WTC11 (cell line): ENCODE measurements at regions not wholly inside any gene's neighbourhood (a gene's known extent, or its start where the extent isn't known, plus 50 kb on each side); places are given as distances from the start of the nearest gene placed in this dataset.

Experiments
- ATF3 ChIP-seq: sonication (generic); formaldehyde crosslinking; conservative IDR thresholded peaks from 2 replicates; pipeline ENCODE4 v1.8.1; 2022; ENCODE audit warnings: mild to moderate bottlenecking, missing genetic modification reagents
- CBFB ChIP-seq: sonication (generic); formaldehyde crosslinking; IDR thresholded peaks from 2 replicates; pipeline ENCODE4 v1.8.1; 2022; ENCODE audit warnings: mild to moderate bottlenecking, low read depth, missing genetic modification reagents
- CTCF ChIP-seq: fragments of 200-600 bp; IDR thresholded peaks from 2 replicates; pipeline ENCODE4 v1.8.0; 2022; ENCODE audit warnings: antibody characterized with exemption
- E2F1 ChIP-seq: sonication (generic); formaldehyde crosslinking; IDR thresholded peaks from 2 replicates; pipeline ENCODE4 v1.8.0; 2022; ENCODE audit warnings: mild to moderate bottlenecking, missing genetic modification reagents
- ETV6 ChIP-seq: sonication (generic); formaldehyde crosslinking; IDR thresholded peaks from 2 replicates; pipeline ENCODE4 v1.8.1; 2022; ENCODE audit warnings: mild to moderate bottlenecking, missing genetic modification reagents
- FOXP1 ChIP-seq: sonication (generic); formaldehyde crosslinking; IDR thresholded peaks from 2 replicates; pipeline ENCODE4 v1.8.0; 2022; ENCODE audit warnings: missing genetic modification reagents, mild to moderate bottlenecking, moderate library complexity, borderline replicate concordance
- MLX ChIP-seq: sonication (generic); formaldehyde crosslinking; IDR thresholded peaks from 2 replicates; pipeline ENCODE4 v1.8.1; 2023; ENCODE audit warnings: mild to moderate bottlenecking, missing genetic modification reagents, moderate library complexity
- MXD4 ChIP-seq: fragments of 250-450 bp; sonication (Bioruptor Pico); IDR thresholded peaks from 2 replicates; pipeline ENCODE4 v1.8.0; 2021; ENCODE audit warnings: mild to moderate bottlenecking, moderate library complexity, borderline replicate concordance
- NFE2L1 ChIP-seq: sonication (generic); formaldehyde crosslinking; IDR thresholded peaks from 2 replicates; pipeline ENCODE4 v1.8.1; 2023; ENCODE audit warnings: missing genetic modification reagents
- STAT6 ChIP-seq: sonication (generic); formaldehyde crosslinking; conservative IDR thresholded peaks from 2 replicates; pipeline ENCODE4 v1.8.1; 2023; ENCODE audit warnings: mild to moderate bottlenecking, low read depth, missing genetic modification reagents, moderate library complexity
- ZNF121 ChIP-seq: sonication (generic); formaldehyde crosslinking; IDR thresholded peaks from 2 replicates; pipeline ENCODE4 v1.8.0; 2023; ENCODE audit warnings: missing genetic modification reagents
- ZNF219 ChIP-seq: sonication (generic); formaldehyde crosslinking; IDR thresholded peaks from 2 replicates; pipeline ENCODE4 v1.8.0; 2023; ENCODE audit warnings: missing genetic modification reagents, mild to moderate bottlenecking, borderline replicate concordance
- TF ChIP-seq, protein P1 (sequence below): sonication (generic); formaldehyde crosslinking; IDR thresholded peaks from 2 replicates; pipeline ENCODE4 v1.8.1; 2022; ENCODE audit warnings: mild to moderate bottlenecking, moderate library complexity, missing genetic modification reagents
- TF ChIP-seq, protein P2 (sequence below): sonication (generic); formaldehyde crosslinking; IDR thresholded peaks from 2 replicates; pipeline ENCODE4 v1.8.0; 2022; ENCODE audit warnings: mild to moderate bottlenecking, missing genetic modification reagents

DNA sequence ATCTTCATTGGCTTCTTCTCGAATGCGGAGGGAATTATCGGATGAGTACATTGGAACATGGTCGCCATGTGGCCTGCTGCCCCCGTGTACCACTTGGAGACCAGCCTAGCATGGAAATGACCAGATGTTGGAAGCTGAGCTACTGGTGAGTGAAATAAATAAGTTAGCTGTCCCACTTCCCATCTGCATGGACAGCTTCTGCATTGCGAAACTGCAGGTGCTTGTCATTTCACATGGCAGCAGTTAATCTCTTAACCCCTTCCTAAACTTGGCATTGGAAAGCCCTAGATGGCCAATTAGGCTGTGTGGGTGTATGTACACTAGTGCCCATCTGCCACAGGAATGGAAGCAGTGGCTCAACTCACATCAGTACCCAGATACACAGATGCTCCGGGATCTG lies 246.6 kb upstream of the IL12B start:
- TF ChIP-seq CTCF (no peak), NFE2L1 (no peak), MXD4 (CRISPR knock-in tag) (no peak), ETV6 (CRISPR knock-in tag) (no peak), E2F1 (no peak), ZNF121 (CRISPR knock-in tag) (no peak), ATF3 (CRISPR knock-in tag) (no peak), MLX (CRISPR knock-in tag) (no peak), ZNF219 (CRISPR knock-in tag) (no peak), STAT6 (CRISPR knock-in tag) (no peak), CBFB (CRISPR knock-in tag) (no peak), FOXP1 (CRISPR knock-in tag) (no peak)
- TF ChIP-seq, protein P1, sequence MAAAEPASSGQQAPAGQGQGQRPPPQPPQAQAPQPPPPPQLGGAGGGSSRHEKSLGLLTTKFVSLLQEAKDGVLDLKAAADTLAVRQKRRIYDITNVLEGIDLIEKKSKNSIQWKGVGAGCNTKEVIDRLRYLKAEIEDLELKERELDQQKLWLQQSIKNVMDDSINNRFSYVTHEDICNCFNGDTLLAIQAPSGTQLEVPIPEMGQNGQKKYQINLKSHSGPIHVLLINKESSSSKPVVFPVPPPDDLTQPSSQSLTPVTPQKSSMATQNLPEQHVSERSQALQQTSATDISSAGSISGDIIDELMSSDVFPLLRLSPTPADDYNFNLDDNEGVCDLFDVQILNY (CRISPR knock-in tag) = no peak
- TF ChIP-seq, protein P2, sequence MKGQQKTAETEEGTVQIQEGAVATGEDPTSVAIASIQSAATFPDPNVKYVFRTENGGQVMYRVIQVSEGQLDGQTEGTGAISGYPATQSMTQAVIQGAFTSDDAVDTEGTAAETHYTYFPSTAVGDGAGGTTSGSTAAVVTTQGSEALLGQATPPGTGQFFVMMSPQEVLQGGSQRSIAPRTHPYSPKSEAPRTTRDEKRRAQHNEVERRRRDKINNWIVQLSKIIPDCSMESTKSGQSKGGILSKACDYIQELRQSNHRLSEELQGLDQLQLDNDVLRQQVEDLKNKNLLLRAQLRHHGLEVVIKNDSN (CRISPR knock-in tag) = no peak
